Erythroblast (primary cell): ENCODE measurements at regions not wholly inside any gene's neighbourhood (a gene's known extent, or its start where the extent isn't known, plus 50 kb on each side); places are given as distances from the start of the nearest gene placed in this dataset.

Source experiments
- GATA1 ChIP-seq: IDR thresholded peaks from 2 replicates; pipeline ENCODE4 v1.6.1; 2011; ENCODE audit warnings: low read depth, mild to moderate bottlenecking, control low read depth, low read length, moderate library complexity
- POLR2A ChIP-seq: IDR thresholded peaks from 2 replicates; pipeline ENCODE4 v1.6.1; 2011; ENCODE audit warnings: mild to moderate bottlenecking, low read length

DNA sequence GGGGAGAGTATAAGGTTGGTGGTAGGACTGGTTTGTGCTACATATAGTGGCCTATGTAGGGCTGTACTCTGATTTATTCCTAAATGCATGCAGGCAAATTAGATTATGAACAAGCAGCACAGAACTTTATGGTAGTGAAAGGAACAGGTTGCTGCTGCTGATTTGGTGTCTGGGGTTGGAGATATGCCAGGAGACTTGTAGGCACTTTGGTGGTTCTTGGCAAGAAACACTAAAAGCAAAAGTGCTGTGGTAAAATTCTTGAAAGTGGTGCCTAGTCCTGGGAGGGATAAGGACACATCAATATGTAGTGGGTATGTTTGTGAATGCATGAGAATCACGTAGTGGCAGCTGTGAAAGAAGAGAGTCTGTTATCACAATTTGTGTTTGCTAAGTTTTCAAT lies 2126.0 kb downstream of the TP53TG3F start:
- TF ChIP-seq POLR2A, result no peak
- no peak for TF ChIP-seq GATA1
